Retinal pigment epithelial cell (primary cell): ENCODE measurements at regions not wholly inside any gene's neighbourhood (a gene's known extent, or its start where the extent isn't known, plus 50 kb on each side); places are given as distances from the start of the nearest gene placed in this dataset.

Source experiments
- DNase-seq: peaks from one replicate; pipeline ENCODE4 v3.0.0-alpha.2; 2010; ENCODE audit warnings: low read depth
- H3K4me3 ChIP-seq: 2 replicates; pipeline ENCODE4 v1.5.1; 2011; ENCODE audit warnings: mild to moderate bottlenecking, low read length, control low read depth, moderate library complexity
- CTCF ChIP-seq: conservative IDR thresholded peaks from 2 replicates; pipeline ENCODE4 v1.5.1; 2011; ENCODE audit warnings: low read depth, low read length, control low read depth, inconsistent platforms

GRCh38 chr5:10064546-10065195 lies 185.0 kb downstream of the ATPSCKMT start:
- no peak for DNase-seq
- no peak overlapping the region for H3K4me3 ChIP-seq
- TF ChIP-seq CTCF: no peak

- H3K4me3 ChIP-seq: no peak overlapping the region
- no peak for TF ChIP-seq CTCF
- no peak for DNase-seq
Measured at GRCh38 chr5:10063997-10064396, 185.7 kb downstream of the ATPSCKMT start.

GRCh38 chr5:10059980-10060379 lies 189.7 kb downstream of the ATPSCKMT start:
- H3K4me3 ChIP-seq: no peak overlapping the region
- no peak for DNase-seq
- TF ChIP-seq CTCF: no peak

GRCh38 chr5:10059556-10059955 lies 190.1 kb downstream of the ATPSCKMT start:
- no peak for DNase-seq
- TF ChIP-seq CTCF: no peak
- H3K4me3 ChIP-seq: no peak overlapping the region

- no peak for DNase-seq
- TF ChIP-seq CTCF: no peak
- H3K4me3 ChIP-seq: no peak overlapping the region
Measured at GRCh38 chr5:10057356-10057755, 192.3 kb downstream of the ATPSCKMT start.

GRCh38 chr5:10056228-10056760 lies 193.4 kb downstream of the ATPSCKMT start:
- DNase-seq: no peak
- H3K4me3 ChIP-seq: no peak overlapping the region
- no peak for TF ChIP-seq CTCF

GRCh38 chr5:10049858-10050455 lies 199.7 kb downstream of the ATPSCKMT start:
- DNase-seq: no peak
- no peak for TF ChIP-seq CTCF
- H3K4me3 ChIP-seq: no peak overlapping the region
